Dendritic cell treated with granulocyte-macrophage colony-stimulating factor and Interleukin-4, amounts not matched to agents 40 ng/mL and 50 ng/mL, for 4 days (primary cell): ENCODE measurements at regions not wholly inside any gene's neighbourhood (a gene's known extent, or its start where the extent isn't known, plus 50 kb on each side); places are given as distances from the start of the nearest gene placed in this dataset.

Source experiments
- H3K27ac Mint-ChIP-seq: one replicate; pipeline ENCODE4 v1.8.0; 2022; ENCODE audit warnings: mild to moderate bottlenecking, mixed read lengths
- H3K27me3 Mint-ChIP-seq: one replicate; pipeline ENCODE4 v1.8.0; 2022; ENCODE audit warnings: mild to moderate bottlenecking, mixed read lengths
- H3K36me3 Mint-ChIP-seq: one replicate; pipeline ENCODE4 v1.8.0; 2022; ENCODE audit warnings: low read depth, mixed read lengths
- H3K4me1 Mint-ChIP-seq: one replicate; pipeline ENCODE4 v1.8.0; 2022; ENCODE audit warnings: low read depth, mixed read lengths
- H3K4me3 Mint-ChIP-seq: one replicate; pipeline ENCODE4 v1.8.0; 2022; ENCODE audit warnings: mild to moderate bottlenecking, moderate library complexity, mixed read lengths
- H3K9me3 Mint-ChIP-seq: one replicate; pipeline ENCODE4 v1.8.0; 2022; ENCODE audit warnings: mixed read lengths
- intact Hi-C: fragments of 100-400 bp; cut with micrococcal nuclease; formaldehyde crosslinking; loops from one replicate; pipeline ENCODE4 v1.15.0; 2022

GRCh38 chr12:24054416-24054815, 104.9 kb upstream of the SOX5 start:
- Mint-ChIP-seq H3K4me3 (no peak overlapping the region), H3K27ac (no peak overlapping the region), H3K9me3 (no peaks in the 10 kb centered on the region), H3K4me1 (no peaks in the 10 kb centered on the region), H3K27me3 (no peaks in the 10 kb centered on the region), H3K36me3 (no peaks in the 10 kb centered on the region)
- intact Hi-C loops = no loop called here

GRCh38 chr12:24049728-24050127, 100.3 kb upstream of the SOX5 start:
- Mint-ChIP-seq H3K36me3 (no peaks in the 10 kb centered on the region), H3K4me3 (no peak overlapping the region), H3K9me3 (no peaks in the 10 kb centered on the region), H3K27me3 (peaks cover 2% of the 10 kb centered on the region), H3K4me1 (no peaks in the 10 kb centered on the region), H3K27ac (no peak overlapping the region)
- intact Hi-C loops = no loop called here

GRCh38 chr12:24049101-24049500, 99.6 kb upstream of the SOX5 start:
- intact Hi-C loops = no loop called here
- no peaks in the 10 kb centered on the region for H3K36me3 Mint-ChIP-seq
- H3K9me3 Mint-ChIP-seq = no peaks in the 10 kb centered on the region
- no peaks in the 10 kb centered on the region for H3K4me1 Mint-ChIP-seq
- no peak overlapping the region for H3K4me3 Mint-ChIP-seq
- H3K27ac Mint-ChIP-seq = no peak overlapping the region
- peaks cover 2% of the 10 kb centered on the region for H3K27me3 Mint-ChIP-seq

- Mint-ChIP-seq H3K27me3 (peaks cover 2% of the 10 kb centered on the region), H3K9me3 (no peaks in the 10 kb centered on the region), H3K4me3 (no peak overlapping the region), H3K4me1 (no peaks in the 10 kb centered on the region), H3K27ac (no peak overlapping the region), H3K36me3 (no peaks in the 10 kb centered on the region)
- intact Hi-C loops = no loop called here
Observed at GRCh38 chr12:24048446-24048845, 99.0 kb upstream of the SOX5 start.

- no peak overlapping the region for H3K27ac Mint-ChIP-seq
- intact Hi-C loops = no loop called here
Observed at GRCh38 chr12:24047326-24047725, 97.9 kb upstream of the SOX5 start.

GRCh38 chr12:24045816-24046257, 96.4 kb upstream of the SOX5 start:
- intact Hi-C loops = no loop called here
- Mint-ChIP-seq H3K9me3 (no peaks in the 10 kb centered on the region), H3K4me3 (no peak overlapping the region), H3K27ac (no peak overlapping the region), H3K4me1 (no peaks in the 10 kb centered on the region), H3K36me3 (no peaks in the 10 kb centered on the region), H3K27me3 (peaks cover 2% of the 10 kb centered on the region)

More at GRCh38 chr12:24047326-24047725, 97.9 kb upstream of the SOX5 start:
- Mint-ChIP-seq H3K9me3 (no peaks in the 10 kb centered on the region), H3K36me3 (no peaks in the 10 kb centered on the region), H3K4me1 (no peaks in the 10 kb centered on the region), H3K4me3 (no peak overlapping the region), H3K27me3 (peaks cover 2% of the 10 kb centered on the region)

GRCh38 chr12:24044941-24045703, 95.7 kb upstream of the SOX5 start:
- Mint-ChIP-seq H3K4me3 (no peak overlapping the region), H3K27ac (no peak overlapping the region), H3K36me3 (no peaks in the 10 kb centered on the region), H3K9me3 (no peaks in the 10 kb centered on the region), H3K27me3 (peaks cover 2% of the 10 kb centered on the region), H3K4me1 (no peaks in the 10 kb centered on the region)
- intact Hi-C loops = no loop called here

GRCh38 chr12:24042651-24043050, 93.2 kb upstream of the SOX5 start:
- no peaks in the 10 kb centered on the region for H3K36me3 Mint-ChIP-seq
- H3K27me3 Mint-ChIP-seq = peaks cover 2% of the 10 kb centered on the region
- intact Hi-C loops = no loop called here
- no peaks in the 10 kb centered on the region for H3K4me1 Mint-ChIP-seq
- H3K9me3 Mint-ChIP-seq = no peaks in the 10 kb centered on the region
- H3K27ac Mint-ChIP-seq = no peak overlapping the region
- no peak overlapping the region for H3K4me3 Mint-ChIP-seq

GRCh38 chr12:24039113-24039525, 89.6 kb upstream of the SOX5 start:
- H3K9me3 Mint-ChIP-seq = no peaks in the 10 kb centered on the region
- H3K4me1 Mint-ChIP-seq = no peaks in the 10 kb centered on the region
- H3K36me3 Mint-ChIP-seq = no peaks in the 10 kb centered on the region
- intact Hi-C loops = no loop called here
- H3K4me3 Mint-ChIP-seq = no peak overlapping the region
- H3K27me3 Mint-ChIP-seq = no peaks in the 10 kb centered on the region
- H3K27ac Mint-ChIP-seq = no peak overlapping the region

- no peaks in the 10 kb centered on the region for H3K9me3 Mint-ChIP-seq
- H3K27ac Mint-ChIP-seq = no peak overlapping the region
- intact Hi-C loops = no loop called here
- H3K4me1 Mint-ChIP-seq = no peaks in the 10 kb centered on the region
- no peaks in the 10 kb centered on the region for H3K27me3 Mint-ChIP-seq
- H3K4me3 Mint-ChIP-seq = no peak overlapping the region
- no peaks in the 10 kb centered on the region for H3K36me3 Mint-ChIP-seq
Observed at GRCh38 chr12:24038211-24038997, 88.9 kb upstream of the SOX5 start.

GRCh38 chr12:24036438-24037216, 87.2 kb upstream of the SOX5 start:
- intact Hi-C loops = no loop called here
- H3K9me3 Mint-ChIP-seq = no peaks in the 10 kb centered on the region
- H3K4me1 Mint-ChIP-seq = no peaks in the 10 kb centered on the region
- H3K4me3 Mint-ChIP-seq = no peak overlapping the region
- H3K27me3 Mint-ChIP-seq = no peaks in the 10 kb centered on the region
- H3K27ac Mint-ChIP-seq = no peak overlapping the region
- no peaks in the 10 kb centered on the region for H3K36me3 Mint-ChIP-seq

GRCh38 chr12:24034894-24035293, 85.4 kb upstream of the SOX5 start:
- Mint-ChIP-seq H3K27me3 (no peaks in the 10 kb centered on the region), H3K36me3 (no peaks in the 10 kb centered on the region), H3K27ac (no peak overlapping the region), H3K4me1 (no peaks in the 10 kb centered on the region), H3K4me3 (no peak overlapping the region), H3K9me3 (no peaks in the 10 kb centered on the region)
- intact Hi-C loops = no loop called here

- Mint-ChIP-seq H3K27me3 (no peaks in the 10 kb centered on the region), H3K9me3 (no peaks in the 10 kb centered on the region), H3K4me1 (no peaks in the 10 kb centered on the region), H3K36me3 (no peaks in the 10 kb centered on the region), H3K27ac (no peak overlapping the region), H3K4me3 (no peak overlapping the region)
- intact Hi-C loops = no loop called here
Observed at GRCh38 chr12:24034160-24034559, 84.7 kb upstream of the SOX5 start.

- H3K4me3 Mint-ChIP-seq = no peak overlapping the region
- no peak overlapping the region for H3K27ac Mint-ChIP-seq
- H3K27me3 Mint-ChIP-seq = no peaks in the 10 kb centered on the region
- no peaks in the 10 kb centered on the region for H3K9me3 Mint-ChIP-seq
- intact Hi-C loops = no loop called here
- H3K4me1 Mint-ChIP-seq = no peaks in the 10 kb centered on the region
- H3K36me3 Mint-ChIP-seq = no peaks in the 10 kb centered on the region
Observed at GRCh38 chr12:24027352-24027751, 77.9 kb upstream of the SOX5 start.
